OCI-M2 (cell line): ENCODE measurements at regions not wholly inside any gene's neighbourhood (a gene's known extent, or its start where the extent isn't known, plus 50 kb on each side); places are given as distances from the start of the nearest gene placed in this dataset.
"Not testable (repeated sequence)": the region's sequence is repeated elsewhere in the genome, so short reads cannot be mapped to it uniquely, and the experiment has no call there.

Source experiments
- DNase-seq: peaks from one replicate; lab custom pipeline; 2025; ENCODE audit not compliant: unreplicated experiment; lab: John Stamatoyannopoulos, UW

- not testable (repeated sequence) for DNase-seq
Observed at GRCh38 chr15:93333126-93333525, 244.1 kb upstream of the RGMA start.

DNA sequence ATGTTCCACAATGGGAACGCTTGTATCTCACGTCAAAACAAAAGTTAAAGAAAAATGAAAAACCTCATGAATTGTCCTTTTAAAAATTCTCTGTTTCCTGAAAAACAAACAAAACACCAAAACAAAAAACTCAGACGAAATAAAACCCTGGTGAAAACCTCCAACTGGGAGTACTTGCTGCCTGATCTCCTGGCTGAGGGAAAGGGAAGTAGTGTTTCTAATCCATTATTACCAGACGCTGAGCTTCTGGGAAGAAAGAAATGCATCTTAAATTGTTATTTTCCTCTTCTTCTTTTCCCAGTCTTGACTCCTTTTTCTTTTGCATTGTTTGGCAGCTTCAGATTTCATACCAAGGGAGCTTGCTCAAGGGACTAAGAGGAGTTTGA is 243.2 kb upstream of the RGMA start:
- no peak for DNase-seq

- DNase-seq: no peak
Observed at GRCh38 chr15:93331545-93332167, 242.6 kb upstream of the RGMA start.

- no peak for DNase-seq
Observed at GRCh38 chr15:93330912-93331544, 242.0 kb upstream of the RGMA start.

DNA sequence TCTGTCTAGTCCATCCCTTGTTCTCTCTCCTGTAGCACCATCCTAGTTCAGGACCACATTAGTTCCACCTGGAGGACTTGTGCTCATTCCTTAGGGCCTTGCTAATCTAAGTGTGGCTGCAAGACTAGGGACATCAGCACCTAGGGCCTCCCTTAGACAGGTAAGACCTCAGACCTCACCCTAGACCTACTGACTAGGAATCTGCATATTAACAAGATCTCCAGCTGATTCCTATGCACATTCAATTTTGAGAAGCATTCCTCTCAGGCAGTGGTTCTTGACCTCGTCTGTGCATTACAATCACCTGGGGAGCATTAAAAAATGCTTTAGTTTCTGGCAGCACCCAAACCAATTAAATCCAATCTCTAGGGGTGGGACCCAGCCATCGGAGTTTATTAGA is 238.4 kb upstream of the RGMA start:
- DNase-seq: no peak

DNA sequence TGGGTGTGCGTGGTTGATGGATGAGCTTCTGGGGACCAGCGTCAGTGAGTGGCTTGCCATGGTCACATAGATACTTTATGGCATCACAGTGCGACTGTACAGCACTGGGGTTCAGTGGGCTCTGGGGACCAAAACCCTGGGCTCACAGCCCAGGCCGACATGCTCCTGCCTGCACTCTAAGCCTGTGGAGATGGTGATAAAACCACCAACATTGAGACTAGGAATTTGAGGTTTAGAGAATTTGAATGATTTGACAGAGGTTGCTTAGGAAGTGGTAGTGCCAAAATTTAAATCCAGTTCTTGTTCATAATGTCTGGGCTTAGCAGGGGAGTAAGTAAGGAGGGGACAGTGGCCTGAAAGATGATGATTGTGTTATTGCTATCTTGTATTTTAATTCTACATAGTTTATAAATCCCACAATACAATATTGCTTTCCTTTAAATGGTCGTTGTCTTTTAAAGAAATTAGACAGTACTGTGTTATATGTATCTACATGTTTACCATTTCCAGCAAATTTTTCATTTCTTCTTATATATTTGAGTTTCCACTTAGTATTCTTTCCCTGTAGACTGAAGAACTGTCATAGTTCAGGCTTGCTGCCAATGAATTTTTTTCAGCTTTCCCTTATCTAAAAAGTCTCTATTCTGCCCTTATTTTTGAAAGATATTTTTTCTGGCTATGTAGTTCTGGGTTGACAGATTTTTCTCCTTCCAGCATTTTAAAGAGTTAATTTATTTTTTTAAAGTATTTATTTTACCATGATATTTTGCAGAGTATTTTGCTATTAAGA is 235.4 kb upstream of the RGMA start:
- no peak for DNase-seq

DNA sequence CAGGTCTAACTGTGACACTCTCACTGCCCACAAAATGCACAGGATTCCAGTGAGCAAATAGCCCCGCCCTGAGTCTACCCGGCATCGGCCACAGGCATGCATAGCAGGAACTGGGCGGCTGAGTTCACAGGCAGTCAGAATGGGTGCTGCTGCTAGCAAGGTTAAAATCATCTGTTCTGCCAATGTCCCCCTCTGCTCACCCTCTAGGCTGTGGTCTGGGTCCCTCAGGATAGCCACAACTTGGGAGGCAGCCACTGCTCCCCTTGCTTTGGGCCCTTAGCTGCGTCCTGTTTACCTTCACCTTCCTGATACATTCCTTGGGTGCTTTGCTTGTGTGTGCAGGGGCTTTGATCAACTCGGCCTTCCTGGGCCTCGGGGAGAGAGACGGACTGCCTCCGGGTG is 232.9 kb upstream of the RGMA start:
- no peak for DNase-seq

DNA sequence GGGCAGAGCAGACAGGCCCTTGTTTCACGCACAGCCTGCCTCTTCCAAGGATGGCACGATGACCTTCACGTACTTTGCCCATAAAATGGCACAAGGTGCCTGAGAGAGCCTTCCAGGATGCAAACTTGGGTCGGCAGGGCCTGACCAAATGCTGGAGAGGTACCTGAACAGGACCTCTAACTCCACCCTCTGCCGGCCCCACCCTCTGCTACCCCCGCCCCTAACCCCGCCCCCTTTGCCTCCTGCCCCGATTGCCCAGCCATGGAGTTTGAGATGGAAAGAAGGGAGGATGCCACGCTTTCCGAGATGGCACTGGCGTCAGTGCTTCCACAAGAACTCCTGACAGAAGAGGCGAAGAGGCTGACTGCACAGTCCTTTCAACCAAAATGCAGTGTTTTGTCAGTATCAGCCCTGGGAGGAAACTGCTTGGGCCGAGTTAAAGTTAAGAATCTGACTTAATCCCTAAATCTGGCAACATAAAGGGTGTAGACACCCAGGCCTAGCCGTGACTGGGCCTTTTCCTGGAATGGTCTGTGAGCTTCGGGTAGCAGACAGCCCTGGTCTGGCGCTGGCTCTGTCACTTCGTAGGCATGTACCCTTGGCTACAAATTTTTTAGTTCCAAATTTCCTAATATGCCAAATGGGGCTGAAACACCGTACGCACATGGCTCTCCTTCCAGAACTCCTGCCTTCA is 230.3 kb upstream of the RGMA start:
- no peak for DNase-seq

DNA sequence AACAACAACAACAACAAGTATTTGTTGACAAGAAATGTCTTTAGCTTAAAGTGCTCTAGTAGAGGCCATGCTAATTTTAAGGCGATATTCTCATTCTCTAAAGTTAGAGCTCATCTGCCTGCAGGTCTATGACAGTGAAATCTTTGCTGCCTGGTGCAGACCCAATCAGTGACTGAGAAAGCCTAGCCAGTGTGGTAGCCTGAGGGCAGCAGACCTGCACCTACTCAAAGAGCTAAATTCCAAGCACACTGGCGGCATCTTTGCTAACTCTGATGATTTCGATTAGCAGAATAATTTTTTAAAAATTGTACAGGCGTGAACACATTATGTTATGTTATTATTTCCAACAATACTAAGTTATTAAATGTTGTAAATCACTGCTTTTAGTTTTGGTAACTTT is 228.8 kb upstream of the RGMA start:
- no peak for DNase-seq

- no peak for DNase-seq
Observed at GRCh38 chr15:93314245-93314644, 225.2 kb upstream of the RGMA start.

GRCh38 chr15:93312891-93313486 is 224.0 kb upstream of the RGMA start:
- no peak for DNase-seq

- DNase-seq: no peak
Observed at GRCh38 chr15:93311620-93312019, 222.6 kb upstream of the RGMA start.

GRCh38 chr15:93308026-93308690 is 219.1 kb upstream of the RGMA start:
- DNase-seq: no peak

DNA sequence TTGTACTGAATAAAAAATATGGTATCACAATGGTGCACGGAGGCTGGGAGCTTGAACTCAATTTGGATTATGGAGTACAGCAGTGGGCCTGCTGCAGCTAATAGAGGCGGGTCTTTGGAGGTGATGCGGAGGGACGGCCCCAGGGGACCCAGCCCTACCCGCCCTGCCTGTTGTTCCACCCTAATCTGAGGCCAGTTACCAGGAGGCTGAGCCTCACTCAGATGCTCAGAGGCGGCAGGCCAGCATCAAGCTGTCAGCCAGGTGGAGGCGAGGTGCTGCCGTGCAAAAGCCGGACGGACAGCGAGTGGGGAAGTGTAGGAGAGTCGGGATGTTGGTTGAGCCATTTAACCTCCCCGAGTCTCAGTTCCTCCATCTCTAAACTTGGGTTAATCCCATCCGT is 218.5 kb upstream of the RGMA start:
- no peak for DNase-seq

GRCh38 chr15:93305306-93305705 is 216.3 kb upstream of the RGMA start:
- DNase-seq: no peak

DNA sequence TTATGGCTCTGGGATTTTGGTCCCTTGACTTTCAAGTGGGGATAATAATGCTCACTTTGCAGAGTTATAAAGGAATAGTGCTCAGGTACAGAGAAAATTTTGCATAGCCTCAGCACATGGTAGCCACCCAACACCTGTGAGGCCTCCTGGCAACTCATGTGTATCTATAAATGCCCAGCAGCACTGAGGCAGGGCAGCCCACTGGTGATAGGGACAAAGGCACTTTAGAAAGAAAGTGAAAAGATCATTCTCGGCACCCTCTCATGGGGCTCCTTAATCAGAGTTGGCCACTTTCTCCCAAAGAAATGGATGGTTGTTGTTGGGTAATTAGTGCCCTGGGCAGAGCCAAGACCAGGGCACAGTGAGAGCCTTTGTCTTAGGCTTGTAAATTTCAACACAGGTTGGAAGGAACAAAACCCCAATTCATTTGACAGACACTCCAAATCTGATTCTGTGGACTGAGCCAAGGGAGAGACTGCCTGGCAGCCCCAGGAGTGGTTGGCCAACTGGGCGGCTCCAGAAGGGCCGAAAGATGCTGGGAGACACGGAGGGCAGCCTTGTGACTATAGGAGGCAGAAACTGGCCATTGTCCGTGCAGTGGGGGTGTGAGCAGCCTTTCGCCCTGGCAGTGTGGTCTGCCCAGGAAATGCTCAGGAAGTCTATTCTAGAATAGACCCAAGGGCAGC is 213.2 kb upstream of the RGMA start:
- DNase-seq: no peak

GRCh38 chr15:93300796-93301195 is 211.8 kb upstream of the RGMA start:
- no peak for DNase-seq

DNA sequence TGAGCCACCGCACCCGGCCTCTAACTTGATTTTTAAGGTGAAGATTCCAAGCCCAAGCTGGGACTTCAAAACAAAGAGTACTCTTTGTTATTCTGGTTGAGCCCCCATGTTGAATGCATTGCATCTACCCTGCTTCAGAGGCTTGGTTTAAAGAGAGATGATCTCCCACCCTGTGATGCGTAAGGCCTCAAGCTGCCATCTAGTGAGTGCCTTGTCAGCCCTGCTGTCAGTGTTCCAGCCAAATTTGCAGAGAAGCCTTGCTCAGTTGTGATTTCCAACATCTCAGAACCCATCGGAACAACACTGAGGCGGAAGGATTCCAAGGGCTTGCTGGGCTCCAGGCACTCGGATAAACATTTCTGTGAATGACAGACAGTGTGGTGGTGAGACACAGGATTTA is 210.7 kb upstream of the RGMA start:
- DNase-seq: no peak

- no peak for DNase-seq
Observed at GRCh38 chr15:93298901-93299300, 209.9 kb upstream of the RGMA start.

GRCh38 chr15:93296759-93297500 is 207.9 kb upstream of the RGMA start:
- DNase-seq: no peak
